HepG2 (cell line): ENCODE measurements at regions not wholly inside any gene's neighbourhood (a gene's known extent, or its start where the extent isn't known, plus 50 kb on each side); places are given as distances from the start of the nearest gene placed in this dataset.

ENCODE experiments used
- ATAC-seq: fragments of 200-7000 bp; cut with Tn5 transposase; 3 replicates; pipeline ENCODE4 v1.9.1; 2020; ENCODE audit warnings: mild to moderate bottlenecking, moderate library complexity
- BruUV-seq: library from RNA; stranded (reverse); fragments of 400-500 nt; replicated peaks from 2 replicates; lab custom pipeline; 2021; lab: Mats Ljungman, UMichigan
- CTCF ChIA-PET: fragments of 300-600 bp; formaldehyde crosslinking; extraction: SDS; loops from one replicate; lab custom pipeline; 2021; ENCODE audit warnings: low total read pairs, inconsistent platforms, low intra/inter-chr PET ratio; lab: Yijun Ruan, JAX
- POLR2A ChIA-PET: fragments of 350-600 bp; sonication (Branson Sonifier 250); formaldehyde crosslinking; loops from one replicate; lab custom pipeline; 2020; ENCODE audit warnings: antibody characterized with exemption, inconsistent platforms; lab: Yijun Ruan, JAX
- DNase-seq: peaks from one replicate; pipeline ENCODE4 v3.0.0-alpha.2; 2015; ENCODE audit warnings: low spot score
- FAIRE-seq: peaks from 3 replicates; lab custom pipeline; 2011; peaks lifted over from hg19 to GRCh38; lab: Jason Lieb, UNC
- H2AFZ ChIP-seq: one replicate; pipeline ENCODE4 v1.6.1; 2011; ENCODE audit warnings: low read length, inconsistent platforms
- H3K27ac ChIP-seq: fragments of 300-600 bp; 3 replicates; pipeline ENCODE4 v1.8.0; 2011; ENCODE audit warnings: mixed run types, mild to moderate bottlenecking, mixed read lengths, low read length, inconsistent platforms; ENCODE audit not compliant: insufficient read depth; ENCODE audit errors: extremely low read length
- H3K27me3 ChIP-seq, 2 experiments: fragments of 200-600 bp in 1 of 2; 2 replicates in 1 of 2; 3 replicates in 1 of 2; pipeline versions ENCODE4 v1.6.0 to v1.8.0; 2011; ENCODE audit warnings: low read length in 2 of 2, mild to moderate bottlenecking in 2 of 2, moderate library complexity in 2 of 2, inconsistent platforms in 1 of 2; ENCODE audit not compliant: insufficient read depth in 2 of 2, control insufficient read depth in 1 of 2
- H3K36me3 ChIP-seq, 2 experiments: fragments of 200-600 bp in 1 of 2; replicated peaks in 1 of 2; 2 replicates in 1 of 2; 3 replicates in 1 of 2; pipeline versions ENCODE4 v1.5.1 to v1.8.0; 2011; ENCODE audit warnings: low read length in 2 of 2, inconsistent platforms in 1 of 2; ENCODE audit not compliant: insufficient read depth in 2 of 2, control insufficient read depth in 1 of 2
- H3K4me1 ChIP-seq: 2 replicates; pipeline ENCODE4 v1.5.1; 2012; ENCODE audit warnings: low read length, inconsistent platforms; ENCODE audit not compliant: insufficient read depth
- H3K4me2 ChIP-seq: 2 replicates; pipeline ENCODE4 v1.6.0; 2011; ENCODE audit warnings: low read depth, low read length, inconsistent platforms
- H3K4me3 ChIP-seq, 3 experiments: fragments of 200-600 bp in 1 of 3; sonication (generic), shearing (Covaris generic) in 1 of 3; replicated peaks in 1 of 3; 2 replicates each; pipeline ENCODE4 v1.5.1; 2011 to 2016; ENCODE audit warnings: low read length in 3 of 3, inconsistent platforms in 2 of 3, low read depth in 2 of 3, mild to moderate bottlenecking in 2 of 3, control low read depth in 1 of 3, mixed read lengths in 1 of 3; ENCODE audit not compliant: insufficient read depth in 1 of 3
- H3K79me2 ChIP-seq: one replicate; pipeline ENCODE4 v1.6.1; 2011; ENCODE audit warnings: low read length, inconsistent platforms; ENCODE audit not compliant: insufficient read depth
- H3K9ac ChIP-seq: 2 replicates; pipeline ENCODE4 v1.6.0; 2011; ENCODE audit warnings: mild to moderate bottlenecking, low read depth, low read length, inconsistent platforms; ENCODE audit not compliant: insufficient read depth
- H3K9me3 ChIP-seq: 2 replicates; pipeline ENCODE4 v1.5.1; 2012; ENCODE audit warnings: mild to moderate bottlenecking, low read length
- H4K20me1 ChIP-seq: 2 replicates; pipeline ENCODE4 v1.6.0; 2011; ENCODE audit warnings: inconsistent platforms, mild to moderate bottlenecking, low read length, moderate library complexity; ENCODE audit not compliant: insufficient read depth
- EED ChIP-seq: sonication (generic); formaldehyde crosslinking; IDR thresholded peaks from 2 replicates; pipeline ENCODE4 v1.5.0; 2020; ENCODE audit warnings: mild to moderate bottlenecking, missing genetic modification reagents
- TRIM22 ChIP-seq: fragments of 450-650 bp; IDR thresholded peaks from 2 replicates; pipeline ENCODE4 v1.6.1; 2017
- ZNF354B ChIP-seq: sonication (generic); formaldehyde crosslinking; IDR thresholded peaks from 2 replicates; pipeline ENCODE4 v1.8.0; 2022; ENCODE audit warnings: mild to moderate bottlenecking, missing genetic modification reagents
- WGBS: methylation state at CpG from one replicate; pipeline ENCODE4 v1.1.6; 2017; ENCODE audit warnings: low lambda C conversion rate; 5-methylcytosine and 5-hydroxymethylcytosine counted together
- in situ Hi-C: cut with HindIII; loops from 2 replicates; pipeline ENCODE4 v1.10.0; 2017; ENCODE audit warnings: low pct_unique_long_range_greater_than_20kb; ENCODE audit not compliant: extremely low pct_ligation_motif_present
- intact Hi-C: fragments of 100-400 bp; cut with micrococcal nuclease; formaldehyde crosslinking; loops from one replicate; pipeline ENCODE4 v1.10.0; 2022; ENCODE audit not compliant: unreplicated experiment
- TF ChIP-seq, protein P1 (sequence below): sonication (generic); formaldehyde crosslinking; IDR thresholded peaks from 2 replicates; pipeline ENCODE4 v1.9.0; 2022; ENCODE audit warnings: low read depth, missing genetic modification reagents
- TF ChIP-seq, protein P2 (sequence below): sonication (generic); formaldehyde crosslinking; IDR thresholded peaks from 2 replicates; pipeline ENCODE4 v1.5.0; 2020; ENCODE audit warnings: missing genetic modification reagents

- TF ChIP-seq, protein P1, sequence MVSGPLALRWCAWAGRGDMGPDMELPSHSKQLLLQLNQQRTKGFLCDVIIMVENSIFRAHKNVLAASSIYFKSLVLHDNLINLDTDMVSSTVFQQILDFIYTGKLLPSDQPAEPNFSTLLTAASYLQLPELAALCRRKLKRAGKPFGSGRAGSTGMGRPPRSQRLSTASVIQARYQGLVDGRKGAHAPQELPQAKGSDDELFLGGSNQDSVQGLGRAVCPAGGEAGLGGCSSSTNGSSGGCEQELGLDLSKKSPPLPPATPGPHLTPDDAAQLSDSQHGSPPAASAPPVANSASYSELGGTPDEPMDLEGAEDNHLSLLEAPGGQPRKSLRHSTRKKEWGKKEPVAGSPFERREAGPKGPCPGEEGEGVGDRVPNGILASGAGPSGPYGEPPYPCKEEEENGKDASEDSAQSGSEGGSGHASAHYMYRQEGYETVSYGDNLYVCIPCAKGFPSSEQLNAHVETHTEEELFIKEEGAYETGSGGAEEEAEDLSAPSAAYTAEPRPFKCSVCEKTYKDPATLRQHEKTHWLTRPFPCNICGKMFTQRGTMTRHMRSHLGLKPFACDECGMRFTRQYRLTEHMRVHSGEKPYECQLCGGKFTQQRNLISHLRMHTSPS = no peak
- no peak for TF ChIP-seq TRIM22
- no peak for TF ChIP-seq EED (CRISPR knock-in tag)
These were observed 111.6 kb downstream of the RGS2 start (continued) for GRCh38 chr1:192920412-192920811.

DNA sequence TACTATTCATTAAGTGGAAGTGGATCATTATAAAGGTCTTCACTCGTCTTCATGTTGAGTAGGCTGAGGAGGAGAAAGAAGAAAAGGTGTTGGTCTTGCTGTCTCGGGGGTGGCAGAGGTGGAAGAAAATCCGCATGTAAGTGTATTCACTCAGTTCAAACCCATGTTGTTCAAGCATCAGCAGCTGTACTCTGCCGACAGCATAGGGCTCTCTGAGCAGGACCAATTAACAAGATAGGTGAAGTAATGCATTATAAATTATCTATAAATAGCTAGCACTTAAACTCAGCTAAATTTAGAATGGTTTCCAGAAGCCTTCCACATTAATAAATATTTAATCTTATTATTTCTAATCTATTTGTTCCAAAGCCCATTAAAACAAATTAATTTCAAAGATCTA lies 116.8 kb downstream of the RGS2 start:
- Histone ChIP-seq H2AFZ (no peak overlapping the region), H3K4me3 (no peak overlapping the region), H3K27me3 (no peaks in the 10 kb centered on the region), H3K27ac (no peak overlapping the region), H3K9ac (no peak overlapping the region), H3K79me2 (no peaks in the 10 kb centered on the region), H3K4me2 (no peak overlapping the region), H4K20me1 (no peaks in the 10 kb centered on the region), H3K36me3 (no peaks in the 10 kb centered on the region), H3K4me1 (no peaks in the 10 kb centered on the region)
- FAIRE-seq = no peak
- intact Hi-C loops = no loop called here
- in situ Hi-C loops = no loop called here
- WGBS = 9% methylated on average over 4 of the region's 4 CpGs
- no peak for ATAC-seq
- DNase-seq = no peak
- no peak for TF ChIP-seq ZNF354B (CRISPR knock-in tag)
- TF ChIP-seq, protein P2, sequence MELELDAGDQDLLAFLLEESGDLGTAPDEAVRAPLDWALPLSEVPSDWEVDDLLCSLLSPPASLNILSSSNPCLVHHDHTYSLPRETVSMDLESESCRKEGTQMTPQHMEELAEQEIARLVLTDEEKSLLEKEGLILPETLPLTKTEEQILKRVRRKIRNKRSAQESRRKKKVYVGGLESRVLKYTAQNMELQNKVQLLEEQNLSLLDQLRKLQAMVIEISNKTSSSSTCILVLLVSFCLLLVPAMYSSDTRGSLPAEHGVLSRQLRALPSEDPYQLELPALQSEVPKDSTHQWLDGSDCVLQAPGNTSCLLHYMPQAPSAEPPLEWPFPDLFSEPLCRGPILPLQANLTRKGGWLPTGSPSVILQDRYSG (CRISPR knock-in tag) = no peak
- TF ChIP-seq, all 625 proteins: peak for 0
- ChIA-PET POLR2A (no interaction called here), CTCF (no interaction called here)
- H3K9me3 ChIP-seq = no peaks in the 10 kb centered on the region
- BruUV-seq = no TSS peak
